ENCODE measurements at regions not wholly inside any gene's neighbourhood (a gene's known extent, or its start where the extent isn't known, plus 50 kb on each side); places are given as distances from the start of the nearest gene placed in this dataset.

DNA sequence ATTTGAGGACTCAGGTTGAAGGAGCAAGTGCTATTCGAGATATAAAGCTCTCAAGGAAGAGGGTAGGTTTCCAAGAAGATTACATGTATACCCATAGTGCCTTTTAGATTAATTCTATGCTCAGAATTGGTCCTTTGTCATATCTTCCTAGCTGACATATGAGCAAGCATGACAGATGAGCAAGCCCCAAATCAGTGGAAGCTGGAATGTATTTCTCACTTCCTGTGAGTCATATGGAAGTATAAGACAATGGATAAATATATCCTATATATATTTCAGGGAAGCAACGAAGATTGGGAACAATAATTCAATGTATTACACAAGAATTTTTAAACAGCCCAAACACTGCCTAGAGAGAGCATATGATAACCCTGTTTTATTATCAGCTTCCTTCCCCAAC, 674.1 kb upstream of the ATXN7L3B start:
- no peak for TF ChIP-seq CTCF (IDR thresholded peaks at IDR 0.05)
- no peak for TF ChIP-seq TCF7L2 (IDR thresholded peaks at IDR 0.05; ENCODE audit: low read depth, low read length)
- TF ChIP-seq POLR2AphosphoS5 (IDR thresholded peaks at IDR 0.05; ENCODE audit: low read depth, low read length): no peak
- TF ChIP-seq SIN3A (IDR thresholded peaks at IDR 0.05; ENCODE audit: borderline replicate concordance, insufficient read depth, low read depth, low read length): no peak

Measured in Panc1 (cell line).